Upper lobe of left lung (tissue), 6 donors: ENCODE measurements at regions not wholly inside any gene's neighbourhood (a gene's known extent, or its start where the extent isn't known, plus 50 kb on each side); places are given as distances from the start of the nearest gene placed in this dataset.

Experiments
- ATAC-seq, 2 donors: fragments of 200-7000 bp; cut with Tn5 transposase; one replicate each; pipeline ENCODE4 v1.9.1; 2022; ENCODE audit warnings: mild to moderate bottlenecking in 2 of 2, moderate library complexity in 2 of 2; ENCODE audit not compliant: low FRiP score in 2 of 2
- DNase-seq, 2 donors: peaks; one replicate each; pipeline ENCODE4 v3.0.0-alpha.2; 2019 to 2020
- H3K27ac ChIP-seq, 4 donors: fragments of 200-600 bp; sonication (generic); one replicate each; pipeline ENCODE4 v1.5.1; 2016 to 2019
- H3K27me3 ChIP-seq, 4 donors: fragments of 200-600 bp; sonication (generic); one replicate each; pipeline ENCODE4 v1.5.1; 2017 to 2019
- H3K36me3 ChIP-seq, 4 donors: fragments of 200-600 bp; sonication (generic); one replicate each; pipeline ENCODE4 v1.5.1; 2016 to 2019
- H3K4me1 ChIP-seq, 4 donors: fragments of 200-600 bp; sonication (generic); one replicate each; pipeline ENCODE4 v1.5.1; 2018 to 2019
- H3K4me3 ChIP-seq, 4 donors: fragments of 200-600 bp; sonication (generic); one replicate each; pipeline ENCODE4 v1.5.1; 2017 to 2019; ENCODE audit warnings: mild to moderate bottlenecking in 2 of 4, moderate library complexity in 1 of 4
- H3K9me3 ChIP-seq, 4 donors: fragments of 200-600 bp; sonication (generic); one replicate each; pipeline ENCODE4 v1.5.1; 2018 to 2019
- CTCF ChIP-seq, 6 experiments: fragments of 450-650 bp in 4 of 6; fragments of 200-600 bp in 2 of 6; sonication (generic) in 2 of 6; IDR thresholded peaks; one replicate each; pipeline ENCODE4 v1.5.1; 2016 to 2019; ENCODE audit warnings: antibody characterized with exemption in 6 of 6
- EP300 ChIP-seq, 4 donors: sonication (generic); formaldehyde crosslinking; IDR thresholded peaks; one replicate each; pipeline ENCODE4 v1.5.1; 2017; ENCODE audit warnings: antibody characterized with exemption in 4 of 4, control low read depth in 2 of 4
- POLR2A ChIP-seq, 4 donors: fragments of 450-650 bp; IDR thresholded peaks; one replicate each; pipeline ENCODE4 v1.5.1; 2016 to 2017; ENCODE audit warnings: antibody characterized with exemption in 4 of 4, mild to moderate bottlenecking in 2 of 4
- POLR2AphosphoS5 ChIP-seq, 2 donors: sonication (generic); formaldehyde crosslinking; IDR thresholded peaks; one replicate each; pipeline ENCODE4 v1.5.1; 2017; ENCODE audit warnings: antibody characterized with exemption in 2 of 2
- WGBS, 2 donors: methylation state at CpG; one replicate each; pipeline ENCODE4 v1.1.5; 2017 to 2018; 5-methylcytosine and 5-hydroxymethylcytosine counted together
- donor health status: DM: no; HTN: no; CAD: no; lungs with moderate emphysema.
- donor health status: DM: no; HTN: yes; CAD: no; lungs with severe emphysema.

- Histone ChIP-seq H3K9me3 (no peaks in the 10 kb centered on the region), H3K27me3 (no peaks in the 10 kb centered on the region), H3K4me3 (no peak overlapping the region), H3K36me3 (no peaks in the 10 kb centered on the region), H3K4me1 (no peaks in the 10 kb centered on the region), H3K27ac (no peak overlapping the region)
- WGBS, 2 donors = 59 to 66% methylated on average over 5 of the region's 5 CpGs
- DNase-seq (no peak), ATAC-seq (no peak)
- no peak for TF ChIP-seq CTCF (IDR thresholded peaks at IDR 0.05)
- no peak for TF ChIP-seq POLR2A (IDR thresholded peaks at IDR 0.05)
- no peak for TF ChIP-seq POLR2AphosphoS5 (IDR thresholded peaks at IDR 0.05)
- no peak for TF ChIP-seq EP300 (IDR thresholded peaks at IDR 0.05)
Observed at GRCh38 chr3:30302027-30302426, 304.4 kb upstream of the TGFBR2 start.

- Histone ChIP-seq H3K27ac (no peak overlapping the region), H3K27me3 (no peaks in the 10 kb centered on the region), H3K4me1 (peaks cover 0 to 3% (median 0%) of the 10 kb centered on the region in 4 donors), H3K36me3 (no peaks in the 10 kb centered on the region), H3K4me3 (no peak overlapping the region), H3K9me3 (no peaks in the 10 kb centered on the region)
- WGBS, 2 donors = 96 to 100% methylated on average over 2 of the region's 2 CpGs
- DNase-seq = no peak
- TF ChIP-seq CTCF (IDR thresholded peaks at IDR 0.05) (no peak), POLR2A (IDR thresholded peaks at IDR 0.05) (no peak), EP300 (IDR thresholded peaks at IDR 0.05) (no peak), POLR2AphosphoS5 (IDR thresholded peaks at IDR 0.05) (no peak)
- ATAC-seq = no peak
Observed at GRCh38 chr3:30303770-30304169, 302.6 kb upstream of the TGFBR2 start.

- DNase-seq (no peak), ATAC-seq (no peak)
- Histone ChIP-seq H3K36me3 (no peaks in the 10 kb centered on the region), H3K9me3 (no peaks in the 10 kb centered on the region), H3K4me3 (no peak overlapping the region), H3K27ac (no peak overlapping the region), H3K27me3 (no peaks in the 10 kb centered on the region), H3K4me1 (peaks cover 0 to 3% (median 0%) of the 10 kb centered on the region in 4 donors)
- WGBS, 2 donors = 77 to 80% methylated on average over 3 of the region's 3 CpGs
- TF ChIP-seq POLR2A (IDR thresholded peaks at IDR 0.05) = no peak
- no peak for TF ChIP-seq POLR2AphosphoS5 (IDR thresholded peaks at IDR 0.05)
- no peak for TF ChIP-seq EP300 (IDR thresholded peaks at IDR 0.05)
- no peak for TF ChIP-seq CTCF (IDR thresholded peaks at IDR 0.05)
Observed at GRCh38 chr3:30305021-30305420, 301.4 kb upstream of the TGFBR2 start.

- ATAC-seq = no peak
- no peak overlapping the region for H3K27ac ChIP-seq
- no peaks in the 10 kb centered on the region for H3K27me3 ChIP-seq
- no peak for DNase-seq
- no peak for TF ChIP-seq POLR2A (IDR thresholded peaks at IDR 0.05)
- no peak for TF ChIP-seq POLR2AphosphoS5 (IDR thresholded peaks at IDR 0.05)
- no peak for TF ChIP-seq EP300 (IDR thresholded peaks at IDR 0.05)
- no peak for TF ChIP-seq CTCF (IDR thresholded peaks at IDR 0.05)
- peaks cover 0 to 3% (median 0%) of the 10 kb centered on the region in 4 donors for H3K4me1 ChIP-seq
- H3K4me3 ChIP-seq = no peak overlapping the region
- 95% methylated on average over 3 of the region's 3 CpGs for WGBS, 2 donors
- H3K36me3 ChIP-seq = no peaks in the 10 kb centered on the region
- H3K9me3 ChIP-seq = no peaks in the 10 kb centered on the region
Observed at GRCh38 chr3:30306896-30307295, 299.5 kb upstream of the TGFBR2 start.

- H3K4me3 ChIP-seq = no peak overlapping the region
- H3K36me3 ChIP-seq = no peaks in the 10 kb centered on the region
- TF ChIP-seq CTCF (IDR thresholded peaks at IDR 0.05) (no peak), POLR2A (IDR thresholded peaks at IDR 0.05) (no peak), POLR2AphosphoS5 (IDR thresholded peaks at IDR 0.05) (no peak), EP300 (IDR thresholded peaks at IDR 0.05) (no peak)
- no peaks in the 10 kb centered on the region for H3K27me3 ChIP-seq
- ATAC-seq = no peak
- peaks cover 0 to 3% (median 0%) of the 10 kb centered on the region in 4 donors for H3K4me1 ChIP-seq
- no peaks in the 10 kb centered on the region for H3K9me3 ChIP-seq
- DNase-seq = no peak
- H3K27ac ChIP-seq = no peak overlapping the region
Observed at GRCh38 chr3:30307372-30307950, 298.9 kb upstream of the TGFBR2 start.
